Smooth muscle cell (in vitro differentiated cells): ENCODE measurements at regions not wholly inside any gene's neighbourhood (a gene's known extent, or its start where the extent isn't known, plus 50 kb on each side); places are given as distances from the start of the nearest gene placed in this dataset.

Experiments used
- DNase-seq: peaks from one replicate; lab custom pipeline; 2025; ENCODE audit not compliant: unreplicated experiment; lab: John Stamatoyannopoulos, UW
- H2AFZ ChIP-seq: fragments of 200-600 bp; sonication (generic); 2 replicates; pipeline ENCODE4 v1.6.0; 2016; ENCODE audit warnings: antibody characterized with exemption, low read depth, mild to moderate bottlenecking
- H3F3A ChIP-seq: fragments of 200-600 bp; sonication (generic); 2 replicates; pipeline ENCODE4 v1.6.0; 2017; ENCODE audit warnings: antibody characterized with exemption, low read depth
- H3K27ac ChIP-seq: fragments of 200-600 bp; sonication (generic); 2 replicates; pipeline ENCODE4 v1.5.1; 2016; ENCODE audit warnings: low read depth, mild to moderate bottlenecking
- H3K27me3 ChIP-seq: fragments of 200-600 bp; sonication (generic); 2 replicates; pipeline ENCODE4 v1.6.1; 2016; ENCODE audit warnings: low read depth, mild to moderate bottlenecking
- H3K36me3 ChIP-seq: fragments of 200-600 bp; sonication (generic); 2 replicates; pipeline ENCODE4 v1.5.1; 2016; ENCODE audit warnings: low read depth
- H3K4me1 ChIP-seq: fragments of 200-600 bp; sonication (generic); 2 replicates; pipeline ENCODE4 v1.5.1; 2016; ENCODE audit warnings: low read depth
- H3K4me2 ChIP-seq: fragments of 200-600 bp; sonication (generic); 2 replicates; pipeline ENCODE4 v1.6.0; 2016; ENCODE audit warnings: mild to moderate bottlenecking
- H3K4me3 ChIP-seq: fragments of 200-600 bp; sonication (generic); 2 replicates; pipeline ENCODE4 v1.5.1; 2016; ENCODE audit warnings: mild to moderate bottlenecking
- H3K79me2 ChIP-seq: fragments of 200-600 bp; sonication (generic); 2 replicates; pipeline ENCODE4 v1.6.0; 2016; ENCODE audit warnings: low read depth, mild to moderate bottlenecking
- H3K9ac ChIP-seq: fragments of 200-600 bp; sonication (generic); 2 replicates; pipeline ENCODE4 v1.6.0; 2016; ENCODE audit warnings: low read depth
- H3K9me3 ChIP-seq: fragments of 200-600 bp; sonication (generic); replicated peaks from 2 replicates; pipeline ENCODE4 v1.5.1; 2016; ENCODE audit warnings: low read depth
- H4K20me1 ChIP-seq: fragments of 200-600 bp; sonication (generic); 2 replicates; pipeline ENCODE4 v1.6.0; 2016; ENCODE audit warnings: low read depth
- WGBS: methylation state at CpG from one replicate; pipeline ENCODE4 v1.1.7; 2016; ENCODE audit warnings: low lambda C conversion rate; 5-methylcytosine and 5-hydroxymethylcytosine counted together
- TF ChIP-seq, protein P1 (sequence below): fragments of 200-600 bp; sonication (generic); IDR thresholded peaks from 2 replicates; pipeline ENCODE4 v1.5.1; 2017; ENCODE audit warnings: borderline replicate concordance, mild to moderate bottlenecking, antibody characterized with exemption; ENCODE audit not compliant: insufficient read depth, poor library complexity, severe bottlenecking

DNA sequence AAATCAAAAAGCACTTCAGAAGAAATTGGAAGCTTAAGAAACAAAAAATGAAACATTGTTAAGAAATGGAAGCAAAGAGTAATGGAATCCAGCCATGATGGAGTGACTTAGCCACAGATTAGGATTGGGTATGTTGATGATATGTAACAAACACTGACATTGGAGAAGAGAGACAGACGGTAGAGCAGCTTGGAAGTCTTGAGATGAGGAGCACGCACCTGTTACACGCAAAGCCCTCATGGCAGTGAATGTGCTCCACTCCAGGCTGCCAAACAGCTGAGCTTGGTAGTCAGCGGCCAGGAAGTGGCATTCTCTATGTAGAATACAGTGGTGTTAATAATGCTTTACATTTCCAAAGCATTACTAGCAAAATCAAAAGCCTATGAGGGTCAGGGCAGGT lies 56.9 kb upstream of the GPRIN3 start:
- Histone ChIP-seq H3K4me1 (no peaks in the 10 kb centered on the region), H3K27me3 (no peaks in the 10 kb centered on the region), H3K4me3 (no peak overlapping the region), H3F3A (no peaks in the 10 kb centered on the region), H3K9me3 (no peaks in the 10 kb centered on the region), H4K20me1 (no peaks in the 10 kb centered on the region), H2AFZ (no peak overlapping the region), H3K9ac (no peak overlapping the region), H3K27ac (no peak overlapping the region), H3K4me2 (no peak overlapping the region), H3K36me3 (no peaks in the 10 kb centered on the region), H3K79me2 (no peaks in the 10 kb centered on the region)
- no peak for DNase-seq
- WGBS, result 94% methylated on average over 4 of the region's 4 CpGs
- TF ChIP-seq, protein P1, sequence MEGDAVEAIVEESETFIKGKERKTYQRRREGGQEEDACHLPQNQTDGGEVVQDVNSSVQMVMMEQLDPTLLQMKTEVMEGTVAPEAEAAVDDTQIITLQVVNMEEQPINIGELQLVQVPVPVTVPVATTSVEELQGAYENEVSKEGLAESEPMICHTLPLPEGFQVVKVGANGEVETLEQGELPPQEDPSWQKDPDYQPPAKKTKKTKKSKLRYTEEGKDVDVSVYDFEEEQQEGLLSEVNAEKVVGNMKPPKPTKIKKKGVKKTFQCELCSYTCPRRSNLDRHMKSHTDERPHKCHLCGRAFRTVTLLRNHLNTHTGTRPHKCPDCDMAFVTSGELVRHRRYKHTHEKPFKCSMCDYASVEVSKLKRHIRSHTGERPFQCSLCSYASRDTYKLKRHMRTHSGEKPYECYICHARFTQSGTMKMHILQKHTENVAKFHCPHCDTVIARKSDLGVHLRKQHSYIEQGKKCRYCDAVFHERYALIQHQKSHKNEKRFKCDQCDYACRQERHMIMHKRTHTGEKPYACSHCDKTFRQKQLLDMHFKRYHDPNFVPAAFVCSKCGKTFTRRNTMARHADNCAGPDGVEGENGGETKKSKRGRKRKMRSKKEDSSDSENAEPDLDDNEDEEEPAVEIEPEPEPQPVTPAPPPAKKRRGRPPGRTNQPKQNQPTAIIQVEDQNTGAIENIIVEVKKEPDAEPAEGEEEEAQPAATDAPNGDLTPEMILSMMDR, result no peak

- no peak overlapping the region for H2AFZ ChIP-seq
- no peak overlapping the region for H3K4me3 ChIP-seq
- 94% methylated on average over 7 of the region's 7 CpGs for WGBS
- TF ChIP-seq, protein P1, result no peak
- DNase-seq, result no peak
- H3K9ac ChIP-seq, result no peak overlapping the region
- no peaks in the 10 kb centered on the region for H3K36me3 ChIP-seq
- no peaks in the 10 kb centered on the region for H4K20me1 ChIP-seq
- H3K4me2 ChIP-seq, result no peak overlapping the region
- H3K79me2 ChIP-seq, result no peaks in the 10 kb centered on the region
- no peaks in the 10 kb centered on the region for H3K9me3 ChIP-seq
- H3K4me1 ChIP-seq, result no peaks in the 10 kb centered on the region
- no peaks in the 10 kb centered on the region for H3K27me3 ChIP-seq
- no peak overlapping the region for H3K27ac ChIP-seq
- H3F3A ChIP-seq, result no peaks in the 10 kb centered on the region
Observed at GRCh38 chr4:89363786-89364185, 56.2 kb upstream of the GPRIN3 start.

- Histone ChIP-seq H2AFZ (no peak overlapping the region), H3K9ac (no peak overlapping the region), H3K4me1 (no peaks in the 10 kb centered on the region), H3K9me3 (no peaks in the 10 kb centered on the region), H4K20me1 (no peaks in the 10 kb centered on the region), H3K4me2 (no peak overlapping the region), H3K79me2 (no peaks in the 10 kb centered on the region), H3F3A (no peaks in the 10 kb centered on the region), H3K4me3 (no peak overlapping the region), H3K27ac (no peak overlapping the region), H3K27me3 (no peaks in the 10 kb centered on the region), H3K36me3 (no peaks in the 10 kb centered on the region)
- TF ChIP-seq, protein P1, result no peak
- DNase-seq, result no peak
- 88% methylated on average over 9 of the region's 9 CpGs for WGBS
Observed at GRCh38 chr4:89358935-89359638, 51.5 kb upstream of the GPRIN3 start.

- no peaks in the 10 kb centered on the region for H3K36me3 ChIP-seq
- no peak for DNase-seq
- no peak overlapping the region for H2AFZ ChIP-seq
- TF ChIP-seq, protein P1, result no peak
- no peak overlapping the region for H3K4me3 ChIP-seq
- H3K9me3 ChIP-seq, result no peaks in the 10 kb centered on the region
- no peaks in the 10 kb centered on the region for H3F3A ChIP-seq
- no peaks in the 10 kb centered on the region for H4K20me1 ChIP-seq
- WGBS, result 86% methylated on average over 3 of the region's 3 CpGs
- H3K27ac ChIP-seq, result no peak overlapping the region
- no peak overlapping the region for H3K9ac ChIP-seq
- H3K27me3 ChIP-seq, result no peaks in the 10 kb centered on the region
- no peaks in the 10 kb centered on the region for H3K79me2 ChIP-seq
- H3K4me2 ChIP-seq, result no peak overlapping the region
- no peaks in the 10 kb centered on the region for H3K4me1 ChIP-seq
Observed at GRCh38 chr4:89357787-89358186, 50.2 kb upstream of the GPRIN3 start.
